Neural progenitor cell (in vitro differentiated cells): ENCODE measurements at regions not wholly inside any gene's neighbourhood (a gene's known extent, or its start where the extent isn't known, plus 50 kb on each side); places are given as distances from the start of the nearest gene placed in this dataset.
"Not testable (repeated sequence)": the region's sequence is repeated elsewhere in the genome, so short reads cannot be mapped to it uniquely, and the experiment has no call there.

Source experiments
- CTCF ChIP-seq: fragments of 200-600 bp; sonication (generic); IDR thresholded peaks from 2 replicates; pipeline ENCODE4 v1.5.1; 2017; ENCODE audit warnings: antibody characterized with exemption, mild to moderate bottlenecking
- EZH2 ChIP-seq: fragments of 200-600 bp; sonication (generic); IDR thresholded peaks from 2 replicates; pipeline ENCODE4 v1.6.1; 2017; ENCODE audit warnings: antibody characterized with exemption, mild to moderate bottlenecking, moderate library complexity
- EZH2phosphoT487 ChIP-seq: fragments of 200-600 bp; sonication (generic); IDR thresholded peaks from 2 replicates; pipeline ENCODE4 v1.6.1; 2017; ENCODE audit warnings: antibody characterized with exemption

GRCh38 chr10:38604477-38604876, 510.3 kb downstream of the ZNF37A start:
- not testable (repeated sequence) for TF ChIP-seq CTCF, EZH2phosphoT487, EZH2
